GM06990 (cell line): ENCODE measurements at regions not wholly inside any gene's neighbourhood (a gene's known extent, or its start where the extent isn't known, plus 50 kb on each side); places are given as distances from the start of the nearest gene placed in this dataset.

Experiments
- DNase-seq: peaks from one replicate; pipeline ENCODE4 v3.0.0-alpha.2; 2011; ENCODE audit not compliant: insufficient read length; ENCODE audit errors: extremely low read depth
- H3K27me3 ChIP-seq: replicated peaks from 2 replicates; pipeline ENCODE4 v1.6.0; 2011; ENCODE audit warnings: low read length; ENCODE audit not compliant: control insufficient read depth, insufficient read depth
- H3K36me3 ChIP-seq: 2 replicates; pipeline ENCODE4 v1.5.1; 2011; ENCODE audit warnings: low read length; ENCODE audit not compliant: control insufficient read depth, insufficient read depth
- H3K4me3 ChIP-seq: replicated peaks from 2 replicates; pipeline ENCODE4 v1.5.1; 2011; ENCODE audit warnings: low read depth, mild to moderate bottlenecking, control low read depth, low read length
- TF ChIP-seq, protein P1 (sequence below): IDR thresholded peaks from 2 replicates; pipeline ENCODE4 v1.5.1; 2011; ENCODE audit warnings: low read length, control low read depth, mild to moderate bottlenecking, inconsistent platforms; ENCODE audit not compliant: insufficient read depth, poor library complexity, severe bottlenecking

DNA sequence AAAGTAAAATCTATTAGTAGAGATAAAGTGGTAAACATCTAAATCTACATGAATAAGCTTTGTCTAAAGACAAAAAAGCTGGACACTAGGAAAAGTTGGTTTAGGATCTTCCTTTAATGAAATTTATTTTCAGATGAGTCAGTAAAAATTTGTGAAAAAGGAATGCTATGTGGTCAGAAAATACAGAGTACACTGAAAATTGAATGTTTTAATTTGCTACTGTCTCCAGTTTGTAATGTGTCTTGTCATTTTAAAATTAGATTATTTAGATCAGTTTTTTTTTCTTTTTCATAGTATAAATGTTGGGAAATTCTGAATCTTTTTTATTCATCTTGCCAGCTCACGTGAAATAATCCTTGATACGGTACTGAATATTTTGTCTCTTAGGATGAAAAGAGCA lies 56.9 kb downstream of the SLITRK6 start:
- TF ChIP-seq, protein P1, sequence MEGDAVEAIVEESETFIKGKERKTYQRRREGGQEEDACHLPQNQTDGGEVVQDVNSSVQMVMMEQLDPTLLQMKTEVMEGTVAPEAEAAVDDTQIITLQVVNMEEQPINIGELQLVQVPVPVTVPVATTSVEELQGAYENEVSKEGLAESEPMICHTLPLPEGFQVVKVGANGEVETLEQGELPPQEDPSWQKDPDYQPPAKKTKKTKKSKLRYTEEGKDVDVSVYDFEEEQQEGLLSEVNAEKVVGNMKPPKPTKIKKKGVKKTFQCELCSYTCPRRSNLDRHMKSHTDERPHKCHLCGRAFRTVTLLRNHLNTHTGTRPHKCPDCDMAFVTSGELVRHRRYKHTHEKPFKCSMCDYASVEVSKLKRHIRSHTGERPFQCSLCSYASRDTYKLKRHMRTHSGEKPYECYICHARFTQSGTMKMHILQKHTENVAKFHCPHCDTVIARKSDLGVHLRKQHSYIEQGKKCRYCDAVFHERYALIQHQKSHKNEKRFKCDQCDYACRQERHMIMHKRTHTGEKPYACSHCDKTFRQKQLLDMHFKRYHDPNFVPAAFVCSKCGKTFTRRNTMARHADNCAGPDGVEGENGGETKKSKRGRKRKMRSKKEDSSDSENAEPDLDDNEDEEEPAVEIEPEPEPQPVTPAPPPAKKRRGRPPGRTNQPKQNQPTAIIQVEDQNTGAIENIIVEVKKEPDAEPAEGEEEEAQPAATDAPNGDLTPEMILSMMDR: no peak
- no peak for DNase-seq
- Histone ChIP-seq H3K27me3 (no peaks in the 10 kb centered on the region), H3K4me3 (no peak overlapping the region), H3K36me3 (no peaks in the 10 kb centered on the region)

DNA sequence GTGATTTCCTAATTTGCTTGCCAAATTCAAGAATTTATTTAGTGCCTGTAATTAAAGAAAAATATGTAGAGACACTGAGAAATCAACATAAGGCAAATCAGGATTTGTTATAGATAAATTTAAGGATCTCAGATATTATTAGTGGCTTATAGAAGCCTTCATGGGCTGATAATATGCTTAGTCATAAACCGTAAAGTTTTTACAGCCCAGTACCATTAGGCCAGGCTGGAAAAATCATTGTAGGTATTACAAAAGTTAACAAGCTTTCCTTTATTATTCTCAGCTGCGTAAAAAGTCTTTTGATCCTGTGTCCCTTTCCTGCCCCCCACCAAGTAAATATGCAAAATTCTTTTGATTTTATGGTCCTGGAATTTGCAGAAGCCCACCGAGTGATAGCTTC lies 58.2 kb downstream of the SLITRK6 start:
- no peak for DNase-seq
- Histone ChIP-seq H3K4me3 (no peak overlapping the region), H3K36me3 (no peaks in the 10 kb centered on the region), H3K27me3 (no peaks in the 10 kb centered on the region)
- TF ChIP-seq, protein P1: no peak

DNA sequence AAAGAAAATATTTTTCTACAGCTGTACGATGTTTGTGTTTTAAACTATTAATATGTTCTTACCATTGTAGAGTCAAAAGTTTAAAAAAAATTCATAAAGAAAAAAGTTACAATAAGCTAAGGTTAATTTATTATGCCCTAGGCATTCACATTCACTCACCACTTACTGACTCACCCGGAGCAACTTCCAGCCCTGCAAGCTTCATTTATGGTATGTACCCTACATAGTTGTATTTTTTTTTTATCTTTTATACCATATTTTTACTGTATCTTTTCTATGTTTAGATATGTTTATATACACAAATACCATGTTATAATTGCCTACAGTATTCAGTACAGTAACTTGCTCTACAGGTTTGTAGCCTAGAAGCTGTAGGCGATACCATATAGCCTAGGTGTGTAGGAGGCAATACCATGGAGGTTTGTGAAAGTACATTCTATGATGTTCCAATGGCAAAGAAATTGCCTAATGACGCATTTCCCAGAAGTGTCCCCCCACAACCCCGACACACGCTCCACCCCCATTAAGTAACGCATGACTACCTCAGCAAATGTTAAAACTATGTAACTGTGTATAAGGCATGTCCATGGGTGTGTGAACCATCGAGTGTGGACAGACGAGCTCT lies 60.4 kb downstream of the SLITRK6 start:
- DNase-seq: no peak
- H3K4me3 ChIP-seq: no peak overlapping the region
- no peaks in the 10 kb centered on the region for H3K36me3 ChIP-seq
- no peaks in the 10 kb centered on the region for H3K27me3 ChIP-seq
- TF ChIP-seq, protein P1: no peak

DNA sequence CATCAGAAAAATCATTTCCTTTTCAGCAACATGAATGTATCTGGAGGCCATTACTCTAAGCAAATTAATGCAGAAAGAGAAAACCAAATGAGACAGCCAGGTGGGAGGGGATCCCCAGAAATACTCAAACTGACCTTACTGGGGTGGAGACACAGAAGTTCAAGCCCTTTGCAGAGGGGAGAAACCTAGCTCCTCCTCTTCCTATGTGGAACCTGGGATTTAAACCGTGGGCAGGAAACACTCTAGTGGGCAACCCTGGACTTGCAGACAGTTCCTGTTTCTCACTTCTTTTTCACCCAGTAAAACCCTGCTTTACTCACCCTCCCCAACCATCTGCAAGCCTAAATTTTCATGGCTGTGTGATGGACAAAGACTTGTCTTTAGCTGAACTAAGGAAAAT lies 61.3 kb downstream of the SLITRK6 start:
- TF ChIP-seq, protein P1: no peak
- no peaks in the 10 kb centered on the region for H3K27me3 ChIP-seq
- DNase-seq: no peak
- no peaks in the 10 kb centered on the region for H3K36me3 ChIP-seq
- H3K4me3 ChIP-seq: no peak overlapping the region

DNA sequence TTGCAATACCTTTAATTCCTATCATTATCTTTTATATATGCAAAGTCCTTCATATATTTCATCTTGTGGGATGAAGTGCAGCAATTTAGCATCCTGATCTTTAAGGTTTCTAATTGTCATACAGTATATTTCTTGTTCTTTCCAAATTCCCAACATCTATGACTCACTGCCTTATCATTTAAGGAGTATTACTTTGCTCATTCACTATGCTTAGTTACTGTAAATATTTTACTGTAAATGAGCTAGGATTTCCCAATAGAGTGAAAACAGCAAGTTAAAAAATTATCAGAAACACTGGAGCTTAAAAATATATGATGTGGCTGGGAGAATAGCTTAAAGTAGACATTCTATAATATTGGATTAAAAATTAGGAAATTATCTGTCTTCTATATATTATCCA lies 69.9 kb downstream of the SLITRK6 start:
- H3K36me3 ChIP-seq: no peaks in the 10 kb centered on the region
- DNase-seq: no peak
- H3K27me3 ChIP-seq: no peaks in the 10 kb centered on the region
- no peak overlapping the region for H3K4me3 ChIP-seq
- TF ChIP-seq, protein P1: no peak

DNA sequence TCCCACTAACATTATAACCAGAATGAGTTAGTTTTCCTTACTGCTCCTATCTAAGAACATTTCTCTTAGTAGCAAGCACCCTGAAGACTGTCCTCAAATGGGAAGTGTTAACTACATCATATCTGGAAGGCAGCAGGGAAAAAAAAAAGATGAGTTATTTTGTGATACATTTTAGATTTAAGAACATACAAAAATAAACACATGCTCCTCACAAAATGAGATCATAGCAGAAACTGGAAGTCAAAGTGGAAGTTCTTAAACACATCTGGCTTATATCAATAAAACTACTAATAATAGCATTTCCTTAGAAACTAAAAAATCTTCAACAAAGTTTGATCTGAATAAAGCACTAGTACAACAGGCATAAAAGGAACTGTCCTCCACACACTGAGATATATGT lies 70.4 kb downstream of the SLITRK6 start:
- Histone ChIP-seq H3K27me3 (no peaks in the 10 kb centered on the region), H3K36me3 (no peaks in the 10 kb centered on the region), H3K4me3 (no peak overlapping the region)
- TF ChIP-seq, protein P1: no peak
- DNase-seq: no peak
